Keratinocyte (primary cell): ENCODE measurements at regions not wholly inside any gene's neighbourhood (a gene's known extent, or its start where the extent isn't known, plus 50 kb on each side); places are given as distances from the start of the nearest gene placed in this dataset.

Experiments used
- DNase-seq: peaks from one replicate; pipeline ENCODE4 v3.0.0-alpha.2; 2011; ENCODE audit warnings: low read depth, missing footprints, low spot score
- FAIRE-seq: peaks from 2 replicates; lab custom pipeline; 2011; peaks lifted over from hg19 to GRCh38; lab: Jason Lieb, UNC
- H2AFZ ChIP-seq: 2 replicates; pipeline ENCODE4 v1.6.0; 2012; ENCODE audit warnings: low read length, control low read depth, inconsistent platforms; ENCODE audit not compliant: control insufficient read depth
- H3K27ac ChIP-seq: 2 replicates; pipeline ENCODE4 v1.5.1; 2011; ENCODE audit warnings: low read length; ENCODE audit not compliant: control insufficient read depth, insufficient read depth
- H3K27me3 ChIP-seq: 3 replicates; pipeline ENCODE4 v1.6.0; 2011; ENCODE audit warnings: low read length; ENCODE audit not compliant: control insufficient read depth, insufficient read depth; ENCODE audit errors: extremely low read depth
- H3K36me3 ChIP-seq, 2 experiments: 2 replicates in 1 of 2; 3 replicates in 1 of 2; pipeline ENCODE4 v1.5.1; 2011; ENCODE audit warnings: low read length in 2 of 2, mild to moderate bottlenecking in 1 of 2; ENCODE audit not compliant: control insufficient read depth in 2 of 2, insufficient read depth in 2 of 2; ENCODE audit errors: extremely low read depth in 1 of 2
- H3K4me1 ChIP-seq: 3 replicates; pipeline ENCODE4 v1.5.1; 2011; ENCODE audit warnings: low read length; ENCODE audit not compliant: control insufficient read depth, insufficient read depth; ENCODE audit errors: extremely low read depth
- H3K4me2 ChIP-seq: 3 replicates; pipeline ENCODE4 v1.6.0; 2011; ENCODE audit warnings: low read depth, low read length; ENCODE audit not compliant: control insufficient read depth, insufficient read depth; ENCODE audit errors: extremely low read depth
- H3K4me3 ChIP-seq, 3 experiments: fragments of 200-600 bp in 1 of 3; sonication (generic) in 1 of 3; 2 replicates in 2 of 3; 3 replicates in 1 of 3; pipeline ENCODE4 v1.5.1; 2011 to 2016; ENCODE audit warnings: low read length in 3 of 3, mild to moderate bottlenecking in 3 of 3, control low read depth in 2 of 3, inconsistent platforms in 1 of 3, low read depth in 1 of 3, mixed read lengths in 1 of 3, mixed run types in 1 of 3, moderate library complexity in 1 of 3; ENCODE audit not compliant: control insufficient read depth in 2 of 3, insufficient read depth in 2 of 3; ENCODE audit errors: extremely low read depth in 1 of 3
- H3K79me2 ChIP-seq: 2 replicates; pipeline ENCODE4 v1.6.0; 2012; ENCODE audit warnings: low read length; ENCODE audit not compliant: control insufficient read depth, insufficient read depth
- H3K9ac ChIP-seq: 3 replicates; pipeline ENCODE4 v1.6.0; 2011; ENCODE audit warnings: low read length; ENCODE audit not compliant: control insufficient read depth, insufficient read depth; ENCODE audit errors: extremely low read depth
- H3K9me1 ChIP-seq: 3 replicates; pipeline ENCODE4 v1.6.0; 2011; ENCODE audit warnings: low read length; ENCODE audit not compliant: control insufficient read depth, insufficient read depth; ENCODE audit errors: extremely low read depth
- H3K9me3 ChIP-seq: 2 replicates; pipeline ENCODE4 v1.5.1; 2012; ENCODE audit warnings: low read depth, low read length; ENCODE audit not compliant: control insufficient read depth
- H4K20me1 ChIP-seq: 3 replicates; pipeline ENCODE4 v1.6.0; 2011; ENCODE audit warnings: low read length; ENCODE audit not compliant: control insufficient read depth, insufficient read depth; ENCODE audit errors: extremely low read depth
- CTCF ChIP-seq, 3 experiments: IDR thresholded peaks in 1 of 3; conservative IDR thresholded peaks in 1 of 3; optimal IDR thresholded peaks in 1 of 3; 2 replicates in 2 of 3; 3 replicates in 1 of 3; pipeline versions ENCODE3 to v1.5.1; 2011; ENCODE audit warnings: low read length in 3 of 3, mild to moderate bottlenecking in 3 of 3, moderate library complexity in 2 of 3, control low read depth in 1 of 3, inconsistent platforms in 1 of 3; ENCODE audit not compliant: insufficient read depth in 2 of 3; ENCODE audit errors: extremely low read depth in 1 of 3
- EZH2 ChIP-seq: IDR thresholded peaks from one replicate; pipeline ENCODE4 v1.6.1; 2012; ENCODE audit warnings: inconsistent platforms, mild to moderate bottlenecking, low read length, moderate library complexity
- dilution Hi-C: fragments of 300-500 bp; cut with MboI; formaldehyde crosslinking; loops from one replicate; pipeline ENCODE4 v1.7.0; 2020; ENCODE audit warnings: low sequenced_read_pairs; ENCODE audit not compliant: extremely low pct_ligation_motif_present

GRCh38 chr13:105785436-105785835 is 750.0 kb downstream of the EFNB2 start:
- no peak overlapping the region for H3K27ac ChIP-seq
- H2AFZ ChIP-seq = no peak overlapping the region
- no peaks in the 10 kb centered on the region for H3K79me2 ChIP-seq
- H3K4me3 ChIP-seq = no peak overlapping the region
- no peak overlapping the region for H3K4me2 ChIP-seq
- no peaks in the 10 kb centered on the region for H3K9me3 ChIP-seq
- no peaks in the 10 kb centered on the region for H3K36me3 ChIP-seq
- H3K9me1 ChIP-seq = no peaks in the 10 kb centered on the region
- no peak for DNase-seq
- no peaks in the 10 kb centered on the region for H4K20me1 ChIP-seq
- TF ChIP-seq EZH2 (no peak), CTCF (optimal IDR thresholded peaks at IDR 0.05 in 1 of 3, IDR thresholded peaks at IDR 0.05 in 1 of 3, conservative IDR thresholded peaks at IDR 0.05 in 1 of 3; ENCODE audit: extremely low read depth in 1 of 3, insufficient read depth in 2 of 3, low read length in 3 of 3) (no peak)
- no peaks in the 10 kb centered on the region for H3K4me1 ChIP-seq
- H3K9ac ChIP-seq = no peak overlapping the region
- FAIRE-seq = no peak
- dilution Hi-C loops = no loop called here
- no peaks in the 10 kb centered on the region for H3K27me3 ChIP-seq

- Histone ChIP-seq H3K79me2 (no peaks in the 10 kb centered on the region), H4K20me1 (no peaks in the 10 kb centered on the region), H3K36me3 (no peaks in the 10 kb centered on the region), H3K27me3 (no peaks in the 10 kb centered on the region), H3K4me3 (no peak overlapping the region), H3K9me1 (no peaks in the 10 kb centered on the region), H3K9ac (no peak overlapping the region), H3K4me1 (no peaks in the 10 kb centered on the region), H3K4me2 (no peak overlapping the region), H3K9me3 (no peaks in the 10 kb centered on the region), H3K27ac (no peak overlapping the region), H2AFZ (no peak overlapping the region)
- dilution Hi-C loops = no loop called here
- DNase-seq (no peak), FAIRE-seq (no peak)
- TF ChIP-seq CTCF (optimal IDR thresholded peaks at IDR 0.05 in 1 of 3, IDR thresholded peaks at IDR 0.05 in 1 of 3, conservative IDR thresholded peaks at IDR 0.05 in 1 of 3; ENCODE audit: extremely low read depth in 1 of 3, insufficient read depth in 2 of 3, low read length in 3 of 3) (no peak), EZH2 (no peak)
Measured at GRCh38 chr13:105783261-105783660, 752.2 kb downstream of the EFNB2 start.
